BE2C (cell line): ENCODE measurements at regions not wholly inside any gene's neighbourhood (a gene's known extent, or its start where the extent isn't known, plus 50 kb on each side); places are given as distances from the start of the nearest gene placed in this dataset.

Experiments used
- DNase-seq: peaks from one replicate; pipeline ENCODE4 v3.0.0-alpha.2; 2020
- H3K27me3 ChIP-seq: fragments of 250-450 bp; sonication (Bioruptor Pico); 2 replicates; pipeline ENCODE4 v1.5.1; 2020; ENCODE audit warnings: mild to moderate bottlenecking
- H3K36me3 ChIP-seq: fragments of 250-450 bp; sonication (Bioruptor Pico); 2 replicates; pipeline ENCODE4 v1.5.1; 2020; ENCODE audit warnings: mild to moderate bottlenecking
- H3K4me1 ChIP-seq: fragments of 250-450 bp; sonication (Bioruptor Pico); 2 replicates; pipeline ENCODE4 v1.5.1; 2020
- H3K4me3 ChIP-seq: 2 replicates; pipeline ENCODE4 v1.5.1; 2011; ENCODE audit warnings: low read depth, low read length
- H3K9me3 ChIP-seq: fragments of 250-450 bp; sonication (Bioruptor Pico); 2 replicates; pipeline ENCODE4 v1.5.1; 2020
- TF ChIP-seq, protein P1 (sequence below): IDR thresholded peaks from 2 replicates; pipeline ENCODE4 v1.5.1; 2012; ENCODE audit warnings: mild to moderate bottlenecking, low read depth, low read length

DNA sequence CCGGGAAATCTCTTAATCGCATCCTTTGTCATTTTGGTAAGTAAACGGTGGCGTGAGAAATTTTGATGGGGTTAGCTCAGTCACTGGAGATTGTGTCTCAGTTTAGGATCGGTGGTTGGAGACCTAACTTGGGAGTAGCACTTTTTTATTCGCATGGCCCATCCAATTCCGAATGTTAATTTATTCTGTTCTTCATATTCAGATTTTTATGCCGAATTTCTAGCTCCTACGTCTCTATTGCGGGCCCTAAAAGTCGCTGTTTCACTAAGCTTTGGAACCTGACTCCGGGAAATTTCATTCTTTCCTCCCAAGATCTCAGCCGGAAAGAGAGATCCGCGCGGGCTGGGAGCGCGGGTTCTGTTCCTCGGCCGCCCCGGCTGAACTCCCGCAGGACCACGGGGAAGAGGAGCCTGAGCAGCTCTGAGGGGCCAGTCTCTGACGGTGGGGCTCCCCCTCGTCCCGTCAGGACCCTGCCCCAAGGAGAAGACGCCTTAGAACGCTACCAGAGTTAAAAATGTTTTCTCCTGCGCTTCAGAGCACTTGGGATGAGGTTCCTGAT, 279.7 kb downstream of the FAM72C start:
- TF ChIP-seq, protein P1, sequence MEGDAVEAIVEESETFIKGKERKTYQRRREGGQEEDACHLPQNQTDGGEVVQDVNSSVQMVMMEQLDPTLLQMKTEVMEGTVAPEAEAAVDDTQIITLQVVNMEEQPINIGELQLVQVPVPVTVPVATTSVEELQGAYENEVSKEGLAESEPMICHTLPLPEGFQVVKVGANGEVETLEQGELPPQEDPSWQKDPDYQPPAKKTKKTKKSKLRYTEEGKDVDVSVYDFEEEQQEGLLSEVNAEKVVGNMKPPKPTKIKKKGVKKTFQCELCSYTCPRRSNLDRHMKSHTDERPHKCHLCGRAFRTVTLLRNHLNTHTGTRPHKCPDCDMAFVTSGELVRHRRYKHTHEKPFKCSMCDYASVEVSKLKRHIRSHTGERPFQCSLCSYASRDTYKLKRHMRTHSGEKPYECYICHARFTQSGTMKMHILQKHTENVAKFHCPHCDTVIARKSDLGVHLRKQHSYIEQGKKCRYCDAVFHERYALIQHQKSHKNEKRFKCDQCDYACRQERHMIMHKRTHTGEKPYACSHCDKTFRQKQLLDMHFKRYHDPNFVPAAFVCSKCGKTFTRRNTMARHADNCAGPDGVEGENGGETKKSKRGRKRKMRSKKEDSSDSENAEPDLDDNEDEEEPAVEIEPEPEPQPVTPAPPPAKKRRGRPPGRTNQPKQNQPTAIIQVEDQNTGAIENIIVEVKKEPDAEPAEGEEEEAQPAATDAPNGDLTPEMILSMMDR, result no peak
- H3K36me3 ChIP-seq, result no peaks in the 10 kb centered on the region
- no peaks in the 10 kb centered on the region for H3K4me1 ChIP-seq
- peak overlapping the region; percentile 25 for H3K4me3 ChIP-seq
- H3K27me3 ChIP-seq, result peaks cover 37% of the 10 kb centered on the region
- H3K9me3 ChIP-seq, result no peaks in the 10 kb centered on the region
- DNase-seq, result no peak

DNA sequence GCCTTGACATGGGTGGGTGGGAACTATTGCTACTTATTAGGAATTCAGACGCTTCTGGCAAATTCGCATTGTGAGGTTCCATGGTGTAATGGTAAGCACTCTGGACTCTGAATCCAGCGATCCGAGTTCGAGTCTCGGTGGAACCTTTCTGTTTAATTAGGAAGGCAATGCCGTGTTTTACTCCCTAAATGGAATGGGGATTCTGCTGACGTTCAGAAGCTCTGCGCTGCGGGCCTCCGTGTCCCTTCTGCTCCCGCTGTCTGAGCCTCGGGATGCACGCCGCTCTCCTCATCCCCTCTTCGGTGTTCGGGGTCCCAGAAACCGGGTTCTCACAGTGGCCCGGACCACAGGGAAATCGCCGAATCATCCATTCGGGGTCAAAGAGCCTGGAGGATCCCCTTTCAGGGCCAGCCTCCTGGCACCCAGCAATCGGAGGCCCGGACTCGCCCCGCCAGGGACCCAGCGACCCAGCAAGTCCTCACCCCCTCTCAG, 280.3 kb downstream of the FAM72C start:
- H3K36me3 ChIP-seq, result no peaks in the 10 kb centered on the region
- peak; percentile 74 for DNase-seq
- peak overlapping the region; percentile 25 for H3K4me3 ChIP-seq
- TF ChIP-seq, protein P1, result no peak
- no peaks in the 10 kb centered on the region for H3K4me1 ChIP-seq
- H3K9me3 ChIP-seq, result no peaks in the 10 kb centered on the region
- H3K27me3 ChIP-seq, result peaks cover 31% of the 10 kb centered on the region

DNA sequence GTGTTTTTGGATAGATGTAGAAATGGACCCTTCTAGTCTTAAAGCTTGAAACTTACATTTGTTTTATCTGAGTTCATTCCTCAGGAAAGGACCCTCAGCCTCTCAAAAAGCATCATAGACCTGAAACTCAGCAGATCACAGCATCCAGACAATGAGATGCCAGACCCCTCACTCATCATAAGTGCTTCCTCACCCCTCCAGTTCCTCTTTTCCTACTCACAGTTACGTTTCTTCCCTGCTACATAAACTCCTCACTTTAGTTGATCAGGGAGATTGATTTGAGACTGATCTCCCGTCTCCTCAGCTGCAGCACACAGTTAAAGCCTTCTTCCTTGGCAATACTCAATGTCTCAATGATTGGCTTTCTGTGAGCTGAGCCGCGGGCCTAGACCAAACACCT, 282.0 kb downstream of the FAM72C start:
- H3K9me3 ChIP-seq, result no peaks in the 10 kb centered on the region
- no peak overlapping the region for H3K4me3 ChIP-seq
- DNase-seq, result no peak
- no peaks in the 10 kb centered on the region for H3K4me1 ChIP-seq
- peaks cover 24% of the 10 kb centered on the region for H3K27me3 ChIP-seq
- H3K36me3 ChIP-seq, result no peaks in the 10 kb centered on the region
- TF ChIP-seq, protein P1, result no peak

DNA sequence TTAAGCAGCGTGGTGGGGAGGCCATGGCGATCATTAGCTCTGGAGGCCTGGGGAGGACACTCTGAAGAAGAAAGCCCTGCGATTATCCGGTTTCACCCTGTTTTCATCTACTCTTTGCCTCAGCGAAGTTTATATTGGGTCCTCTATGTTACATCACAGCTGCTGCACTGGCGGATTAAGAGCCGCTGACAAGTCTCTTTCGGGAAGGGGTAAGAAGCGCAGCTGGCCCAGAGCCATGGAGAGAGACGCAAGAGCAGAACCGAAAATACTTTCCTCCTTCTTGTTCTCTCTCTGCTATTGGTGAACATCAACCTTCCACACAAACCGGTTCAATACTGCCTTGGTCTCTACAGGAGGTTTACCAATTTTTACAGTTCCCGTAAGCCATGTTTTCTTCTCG, 291.5 kb downstream of the FAM72C start:
- no peaks in the 10 kb centered on the region for H3K4me1 ChIP-seq
- no peaks in the 10 kb centered on the region for H3K36me3 ChIP-seq
- H3K9me3 ChIP-seq, result no peaks in the 10 kb centered on the region
- TF ChIP-seq, protein P1, result no peak
- no peak for DNase-seq
- H3K27me3 ChIP-seq, result peaks cover 64% of the 10 kb centered on the region
- no peak overlapping the region for H3K4me3 ChIP-seq

GRCh38 chr1:143672983-143673382, 298.8 kb downstream of the FAM72C start:
- DNase-seq, result no peak

GRCh38 chr1:143667730-143668129, 304.1 kb downstream of the FAM72C start:
- H3K27me3 ChIP-seq, result peaks cover 77% of the 10 kb centered on the region
- no peak overlapping the region for H3K4me3 ChIP-seq
- TF ChIP-seq, protein P1, result no peak
- no peaks in the 10 kb centered on the region for H3K36me3 ChIP-seq
- no peak for DNase-seq
- no peaks in the 10 kb centered on the region for H3K4me1 ChIP-seq
- no peaks in the 10 kb centered on the region for H3K9me3 ChIP-seq

More at GRCh38 chr1:143672983-143673382, 298.8 kb downstream of the FAM72C start:
- no peak overlapping the region for H3K4me3 ChIP-seq
- peaks cover 71% of the 10 kb centered on the region for H3K27me3 ChIP-seq
- no peaks in the 10 kb centered on the region for H3K4me1 ChIP-seq
- H3K36me3 ChIP-seq, result no peaks in the 10 kb centered on the region
- no peaks in the 10 kb centered on the region for H3K9me3 ChIP-seq
- TF ChIP-seq, protein P1, result no peak
